ENCODE measurements at regions not wholly inside any gene's neighbourhood (a gene's known extent, or its start where the extent isn't known, plus 50 kb on each side); places are given as distances from the start of the nearest gene placed in this dataset.

- Histone ChIP-seq H3K9ac (ENCODE audit: low read length) (no peak overlapping the region), H3K4me1 (ENCODE audit: low read length) (no peaks in the 10 kb centered on the region), H3K36me3 (replicated peaks; ENCODE audit: insufficient read depth, low read length) (no peaks in the 10 kb centered on the region), H3K27ac (ENCODE audit: low read length) (no peak overlapping the region), H3K4me2 (ENCODE audit: low read depth, low read length) (no peak overlapping the region), H3K9me3 (replicated peaks; ENCODE audit: insufficient read depth, low read length) (no peaks in the 10 kb centered on the region), H3K27me3 (replicated peaks; ENCODE audit: insufficient read depth, low read length) (no peaks in the 10 kb centered on the region), H3K4me3 (ENCODE audit: low read length) (no peak overlapping the region), H4K20me1 (ENCODE audit: insufficient read depth, low read length) (no peaks in the 10 kb centered on the region), H3K79me2 (ENCODE audit: low read length) (no peaks in the 10 kb centered on the region), H3F3A (ENCODE audit: insufficient read depth, low read length) (no peaks in the 10 kb centered on the region), H2AFZ (ENCODE audit: low read length) (no peak overlapping the region), H3K9me2 (replicated peaks; ENCODE audit: insufficient read depth, low read length) (no peaks in the 10 kb centered on the region)
- DNase-seq = peak; percentile 58
- TF ChIP-seq EZH2phosphoT487 (IDR thresholded peaks at IDR 0.05; ENCODE audit: low read length) (no peak), EZH2 (optimal IDR thresholded peaks at IDR 0.05; ENCODE audit: low read depth, low read length) (no peak), CTCF (IDR thresholded peaks at IDR 0.05; ENCODE audit: low read length) (no peak)
These were observed 869.1 kb downstream of the QKI start for GRCh38 chr6:164283574-164283973.

GRCh38 chr6:164276211-164276610 is 861.7 kb downstream of the QKI start:
- no peak overlapping the region for H3K9ac ChIP-seq (ENCODE audit: low read length)
- TF ChIP-seq EZH2 (optimal IDR thresholded peaks at IDR 0.05; ENCODE audit: low read depth, low read length) = no peak
- TF ChIP-seq EZH2phosphoT487 (IDR thresholded peaks at IDR 0.05; ENCODE audit: low read length) = no peak
- TF ChIP-seq CTCF (IDR thresholded peaks at IDR 0.05; ENCODE audit: low read length) = no peak
- no peaks in the 10 kb centered on the region for H3F3A ChIP-seq (ENCODE audit: insufficient read depth, low read length)
- no peaks in the 10 kb centered on the region for H3K4me1 ChIP-seq (ENCODE audit: low read length)
- no peak overlapping the region for H2AFZ ChIP-seq (ENCODE audit: low read length)
- H3K4me2 ChIP-seq (ENCODE audit: low read depth, low read length) = no peak overlapping the region
- H3K36me3 ChIP-seq (replicated peaks; ENCODE audit: insufficient read depth, low read length) = no peaks in the 10 kb centered on the region
- H3K79me2 ChIP-seq (ENCODE audit: low read length) = no peaks in the 10 kb centered on the region
- no peaks in the 10 kb centered on the region for H4K20me1 ChIP-seq (ENCODE audit: insufficient read depth, low read length)
- DNase-seq = no peak
- H3K27me3 ChIP-seq (replicated peaks; ENCODE audit: insufficient read depth, low read length) = no peaks in the 10 kb centered on the region
- no peak overlapping the region for H3K27ac ChIP-seq (ENCODE audit: low read length)
- no peaks in the 10 kb centered on the region for H3K9me3 ChIP-seq (replicated peaks; ENCODE audit: insufficient read depth, low read length)
- H3K9me2 ChIP-seq (replicated peaks; ENCODE audit: insufficient read depth, low read length) = no peaks in the 10 kb centered on the region
- no peak overlapping the region for H3K4me3 ChIP-seq (ENCODE audit: low read length)

- Histone ChIP-seq H3K4me3 (ENCODE audit: low read length) (no peak overlapping the region), H3K9ac (ENCODE audit: low read length) (no peak overlapping the region), H3K4me2 (ENCODE audit: low read depth, low read length) (no peak overlapping the region), H3K79me2 (ENCODE audit: low read length) (no peaks in the 10 kb centered on the region), H3K9me3 (replicated peaks; ENCODE audit: insufficient read depth, low read length) (no peaks in the 10 kb centered on the region), H3K27me3 (replicated peaks; ENCODE audit: insufficient read depth, low read length) (no peaks in the 10 kb centered on the region), H3K9me2 (replicated peaks; ENCODE audit: insufficient read depth, low read length) (no peaks in the 10 kb centered on the region), H3K27ac (ENCODE audit: low read length) (no peak overlapping the region), H2AFZ (ENCODE audit: low read length) (no peak overlapping the region), H3K36me3 (replicated peaks; ENCODE audit: insufficient read depth, low read length) (no peaks in the 10 kb centered on the region), H3K4me1 (ENCODE audit: low read length) (no peaks in the 10 kb centered on the region), H4K20me1 (ENCODE audit: insufficient read depth, low read length) (no peaks in the 10 kb centered on the region), H3F3A (ENCODE audit: insufficient read depth, low read length) (no peaks in the 10 kb centered on the region)
- TF ChIP-seq CTCF (IDR thresholded peaks at IDR 0.05; ENCODE audit: low read length) = no peak
- TF ChIP-seq EZH2 (optimal IDR thresholded peaks at IDR 0.05; ENCODE audit: low read depth, low read length) = no peak
- no peak for TF ChIP-seq EZH2phosphoT487 (IDR thresholded peaks at IDR 0.05; ENCODE audit: low read length)
- DNase-seq = no peak
These were observed 861.3 kb downstream of the QKI start for GRCh38 chr6:164275773-164276172.

Measured in MM.1S (cell line).